ENCODE measurements at regions not wholly inside any gene's neighbourhood (a gene's known extent, or its start where the extent isn't known, plus 50 kb on each side); places are given as distances from the start of the nearest gene placed in this dataset.
A peak's percentile ranks its signal among the peaks of the same experiment; 100 is the strongest.

DNA sequence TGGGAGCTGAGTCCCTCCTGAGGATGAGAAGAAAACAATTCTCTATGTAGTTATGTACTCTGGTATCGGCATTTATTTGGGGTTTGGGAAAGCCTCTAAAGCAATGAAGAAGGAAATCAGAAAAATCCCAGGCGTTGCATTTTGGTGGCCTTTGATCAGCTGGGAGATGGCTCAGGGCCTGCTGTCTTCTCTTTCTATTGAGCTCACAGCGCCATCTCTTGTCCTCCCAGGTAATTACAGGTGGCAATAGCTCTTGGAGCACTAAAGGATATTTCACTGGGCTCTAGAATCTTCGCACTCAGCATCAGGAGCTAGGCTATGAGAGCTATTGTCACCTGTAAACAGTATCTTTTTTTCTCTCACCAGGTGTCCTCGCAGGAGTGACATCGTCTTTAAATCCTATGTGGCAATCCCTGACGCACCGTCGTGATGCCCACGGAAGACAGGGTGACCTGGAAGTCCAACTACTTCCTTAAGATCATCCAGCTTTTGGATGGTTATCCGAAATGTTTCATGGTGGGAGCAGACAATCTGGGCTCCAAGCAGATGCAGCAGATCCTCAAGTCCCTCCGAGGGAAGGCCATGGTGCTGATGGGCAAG, 76.1 kb upstream of the PMAIP1 start:
- H3K27ac ChIP-seq, result no peak overlapping the region
- H3K9me3 ChIP-seq, result no peaks in the 10 kb centered on the region
- intact Hi-C loops (cut with DNase I), result loop anchor here (5.0 kb wide), 1 partner anchor 361 kb away; no protein-coding TSS in a partner anchor
- no peak overlapping the region for H3K4me3 ChIP-seq
- TF ChIP-seq, protein P1, sequence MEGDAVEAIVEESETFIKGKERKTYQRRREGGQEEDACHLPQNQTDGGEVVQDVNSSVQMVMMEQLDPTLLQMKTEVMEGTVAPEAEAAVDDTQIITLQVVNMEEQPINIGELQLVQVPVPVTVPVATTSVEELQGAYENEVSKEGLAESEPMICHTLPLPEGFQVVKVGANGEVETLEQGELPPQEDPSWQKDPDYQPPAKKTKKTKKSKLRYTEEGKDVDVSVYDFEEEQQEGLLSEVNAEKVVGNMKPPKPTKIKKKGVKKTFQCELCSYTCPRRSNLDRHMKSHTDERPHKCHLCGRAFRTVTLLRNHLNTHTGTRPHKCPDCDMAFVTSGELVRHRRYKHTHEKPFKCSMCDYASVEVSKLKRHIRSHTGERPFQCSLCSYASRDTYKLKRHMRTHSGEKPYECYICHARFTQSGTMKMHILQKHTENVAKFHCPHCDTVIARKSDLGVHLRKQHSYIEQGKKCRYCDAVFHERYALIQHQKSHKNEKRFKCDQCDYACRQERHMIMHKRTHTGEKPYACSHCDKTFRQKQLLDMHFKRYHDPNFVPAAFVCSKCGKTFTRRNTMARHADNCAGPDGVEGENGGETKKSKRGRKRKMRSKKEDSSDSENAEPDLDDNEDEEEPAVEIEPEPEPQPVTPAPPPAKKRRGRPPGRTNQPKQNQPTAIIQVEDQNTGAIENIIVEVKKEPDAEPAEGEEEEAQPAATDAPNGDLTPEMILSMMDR (IDR thresholded peaks at IDR 0.05), result peak in 6 of 7 experiments; percentile 55 to 78 (median 64)
- TF ChIP-seq POLR2A (IDR thresholded peaks at IDR 0.05), result no peak
- no peaks in the 10 kb centered on the region for H3K4me1 ChIP-seq
- no peaks in the 10 kb centered on the region for H3K36me3 ChIP-seq (replicated peaks in 1 of 2; ENCODE audit: insufficient read depth in 1 of 2, low read depth in 2 of 2)
- H3K27me3 ChIP-seq, result no peaks in the 10 kb centered on the region
- peak; percentile 67 for ATAC-seq
- WGBS, 2 donors, result 22 to 32% methylated on average over 11 to 12 of the region's 12 CpGs
- DNase-seq, result peak; percentile 62 to 78 (median 72)

DNA sequence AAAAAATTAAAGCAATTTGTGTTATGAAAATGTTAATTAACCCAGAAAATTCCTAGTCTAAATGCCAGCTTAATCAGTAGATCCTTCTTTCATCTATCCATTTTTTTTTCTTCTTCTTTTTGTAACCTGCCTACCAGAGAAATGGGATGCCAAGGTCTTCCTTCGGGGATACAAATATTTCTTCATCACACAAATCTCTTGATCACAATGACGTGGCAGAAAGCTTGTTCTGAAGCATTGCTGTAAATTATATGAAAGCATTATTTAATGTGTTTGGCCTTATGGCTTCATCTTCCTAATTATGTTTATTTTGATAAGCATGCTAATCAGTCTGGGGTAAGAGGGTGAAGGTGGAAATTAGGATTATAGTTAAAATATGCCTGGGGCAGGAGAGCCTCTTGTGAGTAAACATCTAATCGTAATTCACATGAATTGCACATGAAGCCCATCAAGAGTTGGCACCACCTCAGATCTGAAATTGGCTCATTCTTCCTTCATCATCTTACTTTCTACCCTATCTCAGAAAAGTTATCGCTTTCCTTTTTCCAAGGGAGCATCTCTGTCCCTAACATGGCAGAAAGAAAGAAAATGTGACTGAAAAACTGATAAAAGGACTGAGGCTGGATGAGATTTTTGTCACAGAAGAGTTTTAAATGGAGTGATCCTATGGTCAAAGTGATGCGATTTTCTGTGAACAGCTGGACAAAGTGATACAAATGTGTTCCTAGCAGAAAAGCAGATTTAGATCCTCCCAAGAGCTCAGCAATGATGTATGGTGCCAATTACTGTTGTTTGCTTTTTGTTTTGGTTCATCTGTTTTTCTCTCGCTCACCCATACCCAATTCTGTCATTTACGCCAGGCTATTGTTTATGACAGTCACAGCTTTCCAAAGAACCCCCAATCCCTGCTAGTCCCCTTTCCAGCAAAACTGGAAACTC, 76.9 kb upstream of the PMAIP1 start:
- Histone ChIP-seq H3K4me3 (no peak overlapping the region), H3K27me3 (no peaks in the 10 kb centered on the region), H3K4me1 (no peaks in the 10 kb centered on the region), H3K9me3 (no peaks in the 10 kb centered on the region), H3K36me3 (replicated peaks in 1 of 2; ENCODE audit: insufficient read depth in 1 of 2, low read depth in 2 of 2) (no peaks in the 10 kb centered on the region), H3K27ac (no peak overlapping the region)
- intact Hi-C loops (cut with DNase I), result loop anchor here (5.0 kb wide), 1 partner anchor 361 kb away; no protein-coding TSS in a partner anchor
- ATAC-seq (no peak), DNase-seq (no peak)
- WGBS, 2 donors, result 53 to 54% methylated on average over 7 of the region's 7 CpGs
- TF ChIP-seq, protein P1 (IDR thresholded peaks at IDR 0.05), result no peak
- no peak for TF ChIP-seq POLR2A (IDR thresholded peaks at IDR 0.05)

DNA sequence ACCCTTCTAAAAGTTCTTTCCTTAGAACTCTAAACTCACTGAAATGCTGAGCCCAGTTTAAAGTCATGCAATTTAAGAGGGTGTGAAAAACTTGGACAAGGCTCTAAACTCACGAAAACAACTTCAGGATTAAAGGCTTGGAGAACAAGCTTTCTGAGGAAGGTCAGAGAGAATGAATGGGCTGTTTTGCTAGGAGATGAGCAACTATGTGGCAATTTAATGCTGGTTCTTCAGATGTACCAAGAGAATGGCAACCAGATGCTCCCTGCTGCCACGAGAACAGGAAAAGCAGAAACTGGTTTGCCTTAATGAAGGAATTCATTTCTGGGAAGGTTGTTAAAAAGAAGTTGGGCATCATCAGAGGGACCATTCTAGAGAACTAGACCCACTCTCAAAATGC, 77.8 kb upstream of the PMAIP1 start:
- Histone ChIP-seq H3K4me1 (no peaks in the 10 kb centered on the region), H3K27me3 (no peaks in the 10 kb centered on the region), H3K9me3 (no peaks in the 10 kb centered on the region), H3K27ac (no peak overlapping the region), H3K36me3 (replicated peaks in 1 of 2; ENCODE audit: insufficient read depth in 1 of 2, low read depth in 2 of 2) (no peaks in the 10 kb centered on the region), H3K4me3 (no peak overlapping the region)
- intact Hi-C loops (cut with DNase I), result loop anchor here (5.0 kb wide), 1 partner anchor 360 kb away; no protein-coding TSS in a partner anchor
- no peak for ATAC-seq
- TF ChIP-seq POLR2A (IDR thresholded peaks at IDR 0.05), result no peak
- WGBS, 2 donors, result 26 to 36% methylated on average over 2 of the region's 2 CpGs
- no peak for DNase-seq

DNA sequence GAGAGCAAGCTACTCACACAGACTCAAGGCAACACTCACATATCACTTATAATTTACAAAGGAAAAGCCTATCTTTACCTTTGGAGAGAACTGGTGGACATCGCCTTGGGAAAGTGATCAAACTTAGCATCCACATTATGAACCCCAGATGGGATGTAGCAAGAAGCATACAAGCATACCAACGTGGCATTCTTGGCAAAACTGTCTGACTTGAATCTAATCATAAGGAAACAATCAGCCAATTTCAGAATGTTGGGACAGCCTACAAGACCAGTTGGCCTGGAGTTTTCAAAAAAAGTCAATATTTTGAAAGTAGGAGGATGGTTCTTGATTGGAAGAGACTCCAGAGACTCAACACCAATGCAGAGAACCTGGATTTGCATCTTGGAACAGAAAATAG, 79.1 kb upstream of the PMAIP1 start:
- Histone ChIP-seq H3K36me3 (replicated peaks in 1 of 2; ENCODE audit: insufficient read depth in 1 of 2, low read depth in 2 of 2) (no peaks in the 10 kb centered on the region), H3K27ac (no peak overlapping the region), H3K27me3 (no peaks in the 10 kb centered on the region), H3K4me3 (no peak overlapping the region), H3K9me3 (no peaks in the 10 kb centered on the region), H3K4me1 (no peaks in the 10 kb centered on the region)
- intact Hi-C loops (cut with DNase I), result loop anchor here (5.0 kb wide), 1 partner anchor 358 kb away; no protein-coding TSS in a partner anchor
- DNase-seq (no peak), ATAC-seq (no peak)
- TF ChIP-seq POLR2A (IDR thresholded peaks at IDR 0.05), result no peak
- TF ChIP-seq, protein P1 (IDR thresholded peaks at IDR 0.05), result no peak
- WGBS, 2 donors, result 24 to 35% methylated on average over 2 of the region's 2 CpGs

DNA sequence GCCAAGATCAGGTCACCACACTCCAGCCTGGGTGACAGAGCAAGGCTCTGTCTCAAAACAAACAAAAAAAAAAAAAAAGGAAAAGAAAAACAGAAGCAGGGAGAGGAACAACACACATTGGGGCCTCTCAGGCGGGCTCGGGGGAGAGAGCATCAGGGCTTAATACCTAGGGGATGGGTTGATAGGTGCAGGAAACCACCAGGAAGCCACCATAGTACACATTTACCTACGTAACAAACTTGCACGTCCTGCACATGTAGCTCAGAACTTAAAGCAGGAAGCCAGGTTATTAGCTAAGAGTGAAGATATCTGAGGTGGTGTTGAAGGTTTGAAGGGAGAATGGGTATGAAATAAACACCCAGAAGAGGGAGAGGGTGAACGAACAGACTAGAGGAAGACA, 81.0 kb upstream of the PMAIP1 start:
- Histone ChIP-seq H3K4me3 (no peak overlapping the region), H3K36me3 (replicated peaks in 1 of 2; ENCODE audit: insufficient read depth in 1 of 2, low read depth in 2 of 2) (no peaks in the 10 kb centered on the region), H3K9me3 (no peaks in the 10 kb centered on the region), H3K27me3 (no peaks in the 10 kb centered on the region), H3K4me1 (no peaks in the 10 kb centered on the region), H3K27ac (no peak overlapping the region)
- 58 to 59% methylated on average over 5 of the region's 5 CpGs for WGBS, 2 donors
- DNase-seq (no peak), ATAC-seq (no peak)
- TF ChIP-seq POLR2A (IDR thresholded peaks at IDR 0.05), result no peak
- TF ChIP-seq, protein P1 (IDR thresholded peaks at IDR 0.05), result no peak
- intact Hi-C loops (cut with DNase I), result no loop called here
